Spleen (tissue), 7 donors: ENCODE measurements at regions not wholly inside any gene's neighbourhood (a gene's known extent, or its start where the extent isn't known, plus 50 kb on each side); places are given as distances from the start of the nearest gene placed in this dataset.

ENCODE experiments used
- CTCF ChIP-seq, 11 experiments: fragments of 200-600 bp in 7 of 11; fragments of 450-650 bp in 4 of 11; sonication (generic) in 4 of 11; IDR thresholded peaks in 8 of 11; conservative IDR thresholded peaks in 3 of 11; 1 replicate in 7 of 11; 2 replicates in 4 of 11; pipeline versions ENCODE4 v1.4.0 to v1.8.0; 2016 to 2021; ENCODE audit warnings: antibody characterized with exemption in 11 of 11, inconsistent platforms in 4 of 11, mild to moderate bottlenecking in 1 of 11
- POLR2A ChIP-seq, 3 donors: fragments of 450-650 bp; IDR thresholded peaks; one replicate each; pipeline ENCODE4 v1.5.1; 2017; ENCODE audit warnings: antibody characterized with exemption in 3 of 3, mild to moderate bottlenecking in 1 of 3
- donor health status: DM: no; HTN: no; CAD: no; lungs with moderate emphysema.
- donor health status: DM: no; HTN: no; CAD: no.
- donor health status: DM: no; HTN: no; CAD: no.

GRCh38 chr7:18144166-18144565 lies 116.5 kb upstream of the PRPS1L1 start:
- TF ChIP-seq CTCF (IDR thresholded peaks at IDR 0.05 in 8 of 11, conservative IDR thresholded peaks at IDR 0.05 in 3 of 11) (no peak), POLR2A (IDR thresholded peaks at IDR 0.05) (no peak)
